GM23338 (cell line): ENCODE measurements at regions not wholly inside any gene's neighbourhood (a gene's known extent, or its start where the extent isn't known, plus 50 kb on each side); places are given as distances from the start of the nearest gene placed in this dataset.

Experiments
- ATAC-seq: fragments of 200-7000 bp; cut with Tn5 transposase; 3 replicates; pipeline ENCODE4 v1.9.1; 2020
- DNase-seq: peaks from one replicate; pipeline ENCODE4 v3.0.0-alpha.2; 2015; ENCODE audit warnings: low spot score
- H2AFZ ChIP-seq: fragments of 200-600 bp; sonication (generic); 2 replicates; pipeline ENCODE4 v1.8.0; 2016; ENCODE audit warnings: antibody characterized with exemption, mild to moderate bottlenecking, moderate library complexity
- H3F3A ChIP-seq: fragments of 200-600 bp; sonication (generic); replicated peaks from 2 replicates; pipeline ENCODE4 v1.8.0; 2017; ENCODE audit warnings: antibody characterized with exemption, mixed run types, low read depth
- H3K27ac ChIP-seq: fragments of 200-600 bp; sonication (generic); 2 replicates; pipeline ENCODE4 v1.6.1; 2016; ENCODE audit warnings: low read depth
- H3K27me3 ChIP-seq: fragments of 200-600 bp; sonication (generic); 2 replicates; pipeline ENCODE4 v1.8.0; 2016; ENCODE audit warnings: mild to moderate bottlenecking, mixed run types, moderate library complexity; ENCODE audit not compliant: insufficient read depth
- H3K36me3 ChIP-seq: fragments of 200-600 bp; sonication (generic); 2 replicates; pipeline ENCODE4 v1.8.0; 2016; ENCODE audit warnings: mild to moderate bottlenecking; ENCODE audit not compliant: insufficient read depth
- H3K4me1 ChIP-seq: fragments of 200-600 bp; sonication (generic); 2 replicates; pipeline ENCODE4 v1.8.0; 2016; ENCODE audit warnings: mild to moderate bottlenecking, moderate library complexity; ENCODE audit not compliant: insufficient read depth
- H3K4me2 ChIP-seq: fragments of 200-600 bp; sonication (generic); 2 replicates; pipeline ENCODE4 v1.7.1; 2017; ENCODE audit warnings: mixed run types
- H3K4me3 ChIP-seq: fragments of 200-600 bp; sonication (generic); 2 replicates; pipeline ENCODE4 v1.6.1; 2016; ENCODE audit warnings: mixed run types
- H3K79me2 ChIP-seq: fragments of 200-600 bp; sonication (generic); replicated peaks from 2 replicates; pipeline ENCODE4 v1.8.0; 2017; ENCODE audit warnings: mild to moderate bottlenecking; ENCODE audit not compliant: insufficient read depth
- H3K9me2 ChIP-seq: fragments of 200-600 bp; sonication (generic); 2 replicates; pipeline ENCODE4 v1.8.0; 2017; ENCODE audit not compliant: insufficient read depth
- H4K20me1 ChIP-seq: fragments of 200-600 bp; sonication (generic); replicated peaks from 2 replicates; pipeline ENCODE4 v1.8.0; 2017; ENCODE audit warnings: mild to moderate bottlenecking; ENCODE audit not compliant: insufficient read depth
- H3K27ac Mint-ChIP-seq: 2 replicates; pipeline ENCODE4 v1.8.0; 2020; ENCODE audit warnings: inconsistent platforms, mild to moderate bottlenecking, moderate library complexity, mixed read lengths
- H3K27me3 Mint-ChIP-seq: 3 replicates; pipeline ENCODE4 v1.8.0; 2022; ENCODE audit warnings: low read depth, mild to moderate bottlenecking, moderate library complexity, mixed read lengths, inconsistent platforms; ENCODE audit not compliant: insufficient read depth, poor library complexity
- H3K36me3 Mint-ChIP-seq: 3 replicates; pipeline ENCODE4 v1.8.0; 2021; ENCODE audit warnings: low read depth, mild to moderate bottlenecking, inconsistent platforms, moderate library complexity, mixed read lengths
- H3K4me1 Mint-ChIP-seq: 3 replicates; pipeline ENCODE4 v1.8.0; 2020; ENCODE audit warnings: mild to moderate bottlenecking, inconsistent platforms, mixed read lengths
- H3K4me3 Mint-ChIP-seq: 3 replicates; pipeline ENCODE4 v1.8.0; 2021; ENCODE audit warnings: moderate library complexity, mild to moderate bottlenecking, inconsistent platforms, mixed read lengths
- H3K9me3 Mint-ChIP-seq: 3 replicates; pipeline ENCODE4 v1.8.0; 2020; ENCODE audit warnings: moderate library complexity, mild to moderate bottlenecking, inconsistent platforms, mixed read lengths
- CTCF ChIP-seq, 2 experiments: fragments of 200-600 bp in 1 of 2; sonication (generic) in 1 of 2; conservative IDR thresholded peaks; 2 replicates each; pipeline versions ENCODE4 v1.5.1 to v1.6.1; 2016 to 2017; ENCODE audit warnings: antibody characterized with exemption in 2 of 2, low read depth in 2 of 2, mild to moderate bottlenecking in 2 of 2, moderate library complexity in 1 of 2
- EZH2 ChIP-seq: fragments of 200-600 bp; sonication (generic); IDR thresholded peaks from one replicate; pipeline ENCODE4 v1.8.0; 2017; ENCODE audit warnings: antibody characterized with exemption, mild to moderate bottlenecking, low read depth; ENCODE audit not compliant: unreplicated experiment
- EZH2phosphoT487 ChIP-seq: fragments of 200-600 bp; sonication (generic); IDR thresholded peaks from one replicate; pipeline ENCODE4 v1.8.1; 2018; ENCODE audit warnings: antibody characterized with exemption; ENCODE audit not compliant: unreplicated experiment
- JUNB ChIP-seq: IDR thresholded peaks from one replicate; pipeline ENCODE4 v1.6.1; 2016; ENCODE audit warnings: antibody characterized with exemption; ENCODE audit not compliant: unreplicated experiment
- NANOG ChIP-seq: IDR thresholded peaks from 2 replicates; pipeline ENCODE4 v1.6.1; 2016; ENCODE audit warnings: antibody characterized with exemption, borderline replicate concordance
- REST ChIP-seq: IDR thresholded peaks from one replicate; pipeline ENCODE4 v1.6.1; 2018; ENCODE audit warnings: antibody characterized with exemption; ENCODE audit not compliant: unreplicated experiment
- STAT1 ChIP-seq: IDR thresholded peaks from one replicate; pipeline ENCODE4 v1.6.1; 2016; ENCODE audit warnings: antibody characterized with exemption; ENCODE audit not compliant: unreplicated experiment
- ZNF331 ChIP-seq: fragments of 250-450 bp; sonication (Bioruptor Pico); IDR thresholded peaks from 2 replicates; pipeline ENCODE4 v1.5.0; 2020; ENCODE audit warnings: low read depth, mild to moderate bottlenecking, moderate library complexity
- ZNF462 ChIP-seq: fragments of 250-450 bp; sonication (Bioruptor Pico); IDR thresholded peaks from 2 replicates; pipeline ENCODE4 v1.5.0; 2020; ENCODE audit warnings: mild to moderate bottlenecking, moderate library complexity

GRCh38 chr4:164169591-164169990, 584.3 kb upstream of the SMIM31 start (continued):
- TF ChIP-seq REST (no peak), NANOG (no peak)

GRCh38 chr4:164177153-164177552, 576.8 kb upstream of the SMIM31 start:
- Histone ChIP-seq H3K4me3 (no peak overlapping the region), H3K4me1 (peaks cover 6% of the 10 kb centered on the region; the same call in 1 of the 2 replicates), H3K27me3 (no peaks in the 10 kb centered on the region), H3K27ac (no peak overlapping the region), H2AFZ (no peak overlapping the region), H3K36me3 (no peaks in the 10 kb centered on the region), H4K20me1 (no peaks in the 10 kb centered on the region), H3K79me2 (no peaks in the 10 kb centered on the region), H3K4me2 (no peak overlapping the region), H3K9me2 (no peaks in the 10 kb centered on the region), H3F3A (no peaks in the 10 kb centered on the region)
- Mint-ChIP-seq H3K4me3 (no peak overlapping the region), H3K4me1 (peaks cover 4% of the 10 kb centered on the region; the same call in 2 of the 3 replicates), H3K27me3 (no peaks in the 10 kb centered on the region), H3K9me3 (no peaks in the 10 kb centered on the region), H3K36me3 (no peaks in the 10 kb centered on the region), H3K27ac (peak overlapping the region; percentile 41; the same call in 1 of the 2 replicates)
- ATAC-seq (no peak), DNase-seq (no peak)
- no peak for TF ChIP-seq JUNB
- no peak for TF ChIP-seq ZNF462
- TF ChIP-seq REST, result no peak
- no peak for TF ChIP-seq ZNF331
- TF ChIP-seq EZH2, result no peak
- TF ChIP-seq STAT1, result no peak
- TF ChIP-seq EZH2phosphoT487, result no peak
- no peak for TF ChIP-seq NANOG
- TF ChIP-seq CTCF (conservative IDR thresholded peaks at IDR 0.05; ENCODE audit: low read depth in 2 of 2), result no peak
